CD14-positive monocyte (primary cell): ENCODE measurements at regions not wholly inside any gene's neighbourhood (a gene's known extent, or its start where the extent isn't known, plus 50 kb on each side); places are given as distances from the start of the nearest gene placed in this dataset.

Experiments used
- DNase-seq, 3 donors: peaks; one replicate each; pipeline ENCODE4 v3.0.0-alpha.2; 2011 to 2022
- H2AFZ ChIP-seq: 2 replicates; pipeline ENCODE4 v1.6.0; 2012; ENCODE audit warnings: mild to moderate bottlenecking, low read depth, low read length, inconsistent platforms; ENCODE audit not compliant: insufficient read depth, poor library complexity, severe bottlenecking
- H3K27ac ChIP-seq, 2 donors: 1 replicate in 1 of 2; 2 replicates in 1 of 2; pipeline ENCODE4 v1.5.1; 2012 to 2013; ENCODE audit warnings: low read length in 2 of 2, control low read depth in 1 of 2, inconsistent platforms in 1 of 2, low read depth in 1 of 2, mild to moderate bottlenecking in 1 of 2
- H3K27me3 ChIP-seq, 2 donors: one replicate each; pipeline versions ENCODE4 v1.6.0 to v1.6.1; 2011 to 2013; ENCODE audit warnings: low read length in 2 of 2; ENCODE audit not compliant: control insufficient read depth in 2 of 2, insufficient read depth in 2 of 2
- H3K36me3 ChIP-seq, 2 donors: replicated peaks in 1 of 2; 1 replicate in 1 of 2; 2 replicates in 1 of 2; pipeline versions ENCODE4 v1.5.1 to v1.6.1; 2012 to 2013; ENCODE audit warnings: low read length in 2 of 2, control low read depth in 1 of 2, inconsistent platforms in 1 of 2, mild to moderate bottlenecking in 1 of 2; ENCODE audit not compliant: insufficient read depth in 2 of 2, control insufficient read depth in 1 of 2
- H3K4me1 ChIP-seq, 2 donors: 1 replicate in 1 of 2; 2 replicates in 1 of 2; pipeline versions ENCODE4 v1.5.1 to v1.6.1; 2012 to 2013; ENCODE audit warnings: low read length in 2 of 2, control low read depth in 1 of 2, inconsistent platforms in 1 of 2, mild to moderate bottlenecking in 1 of 2, moderate library complexity in 1 of 2; ENCODE audit not compliant: insufficient read depth in 2 of 2, control insufficient read depth in 1 of 2
- H3K4me2 ChIP-seq: replicated peaks from 2 replicates; pipeline ENCODE3; 2012; ENCODE audit warnings: low read length, moderate library complexity, mild to moderate bottlenecking; ENCODE audit not compliant: poor library complexity, severe bottlenecking; ENCODE audit errors: extremely low read depth
- H3K4me3 ChIP-seq, 3 experiments: fragments of 200-600 bp in 1 of 3; sonication (generic) in 1 of 3; replicated peaks in 1 of 3; 1 replicate in 2 of 3; 2 replicates in 1 of 3; pipeline ENCODE4 v1.5.1; 2011 to 2013; ENCODE audit warnings: low read length in 3 of 3, mild to moderate bottlenecking in 3 of 3, control low read depth in 2 of 3, low read depth in 2 of 3, inconsistent platforms in 1 of 3, moderate library complexity in 1 of 3
- H3K79me2 ChIP-seq: 2 replicates; pipeline ENCODE4 v1.6.0; 2012; ENCODE audit warnings: mild to moderate bottlenecking, control low read depth, inconsistent platforms, low read length, moderate library complexity; ENCODE audit not compliant: insufficient read depth
- H3K9ac ChIP-seq: 2 replicates; pipeline ENCODE4 v1.6.0; 2017; ENCODE audit warnings: low read length, mild to moderate bottlenecking; ENCODE audit not compliant: insufficient read depth, poor library complexity, severe bottlenecking
- H3K9me3 ChIP-seq, 2 donors: replicated peaks in 1 of 2; 1 replicate in 1 of 2; 2 replicates in 1 of 2; pipeline versions ENCODE4 v1.5.1 to v1.6.1; 2012 to 2013; ENCODE audit warnings: low read length in 2 of 2, control low read depth in 1 of 2; ENCODE audit not compliant: control insufficient read depth in 1 of 2, insufficient read depth in 1 of 2
- H4K20me1 ChIP-seq: 2 replicates; pipeline ENCODE4 v1.6.0; 2012; ENCODE audit warnings: mild to moderate bottlenecking, low read length, control low read depth, moderate library complexity; ENCODE audit not compliant: insufficient read depth
- H3K27ac Mint-ChIP-seq, 7 donors: one replicate each; pipeline ENCODE4 v1.8.0; 2020; ENCODE audit warnings: mild to moderate bottlenecking in 7 of 7, mixed read lengths in 7 of 7, moderate library complexity in 6 of 7, inconsistent platforms in 2 of 7
- H3K27me3 Mint-ChIP-seq, 3 donors: one replicate each; pipeline ENCODE4 v1.8.0; 2021 to 2022; ENCODE audit warnings: low read depth in 3 of 3, mild to moderate bottlenecking in 3 of 3, mixed read lengths in 3 of 3, moderate library complexity in 3 of 3, inconsistent platforms in 1 of 3
- H3K36me3 Mint-ChIP-seq, 2 donors: one replicate each; pipeline ENCODE4 v1.8.0; 2020; ENCODE audit warnings: mixed read lengths in 2 of 2, inconsistent platforms in 1 of 2, mild to moderate bottlenecking in 1 of 2
- H3K4me1 Mint-ChIP-seq: one replicate; pipeline ENCODE4 v1.8.0; 2020; ENCODE audit warnings: mild to moderate bottlenecking, mixed read lengths
- H3K4me3 Mint-ChIP-seq, 2 donors: one replicate each; pipeline ENCODE4 v1.8.0; 2020; ENCODE audit warnings: mild to moderate bottlenecking in 2 of 2, mixed read lengths in 2 of 2, moderate library complexity in 1 of 2
- H3K9me3 Mint-ChIP-seq, 7 donors: one replicate each; pipeline ENCODE4 v1.8.0; 2020 to 2022; ENCODE audit warnings: mixed read lengths in 7 of 7, mild to moderate bottlenecking in 6 of 7, moderate library complexity in 6 of 7, inconsistent platforms in 2 of 7
- CTCF ChIP-seq: fragments of 200-600 bp; IDR thresholded peaks from one replicate; pipeline ENCODE4 v1.8.0; 2022; ENCODE audit warnings: antibody characterized with exemption, mild to moderate bottlenecking
- WGBS: methylation state at CpG from one replicate; pipeline ENCODE4 v1.1.5; 2013; ENCODE audit warnings: missing lambda C conversion rate; ENCODE audit not compliant: insufficient coverage; 5-methylcytosine and 5-hydroxymethylcytosine counted together
- intact Hi-C, 2 donors: fragments of 100-400 bp; cut with micrococcal nuclease; formaldehyde crosslinking; loops; one replicate each; pipeline versions ENCODE4 v1.15.0 to v1.15.1; 2023

GRCh38 chr5:6081727-6082210, 296.6 kb downstream of the MED10 start:
- Mint-ChIP-seq H3K4me1 (no peaks in the 10 kb centered on the region), H3K27me3 (no peaks in the 10 kb centered on the region), H3K9me3 (peaks cover 2 to 14% (median 6%) of the 10 kb centered on the region in 7 donors), H3K4me3 (no peak overlapping the region), H3K27ac (no peak overlapping the region), H3K36me3 (no peaks in the 10 kb centered on the region)
- TF ChIP-seq CTCF, result no peak
- H2AFZ ChIP-seq, result no peak overlapping the region
- H3K9me3 ChIP-seq, result no peaks in the 10 kb centered on the region
- no peak for DNase-seq
- H3K4me3 ChIP-seq, result no peak overlapping the region
- no peaks in the 10 kb centered on the region for H3K36me3 ChIP-seq
- H3K27ac ChIP-seq, result no peak overlapping the region
- H3K79me2 ChIP-seq, result no peaks in the 10 kb centered on the region
- no peaks in the 10 kb centered on the region for H3K27me3 ChIP-seq
- H3K4me1 ChIP-seq, result no peaks in the 10 kb centered on the region
- WGBS, result no CpG with 5 or more reads among the region's 4 CpGs
- intact Hi-C loops, result no loop called here
- no peak overlapping the region for H3K4me2 ChIP-seq
- no peaks in the 10 kb centered on the region for H4K20me1 ChIP-seq
- H3K9ac ChIP-seq, result no peak overlapping the region

- Histone ChIP-seq H3K79me2 (no peaks in the 10 kb centered on the region), H3K9ac (no peak overlapping the region), H3K4me3 (no peak overlapping the region), H2AFZ (no peak overlapping the region), H3K9me3 (no peaks in the 10 kb centered on the region), H4K20me1 (no peaks in the 10 kb centered on the region), H3K27ac (no peak overlapping the region), H3K4me1 (no peaks in the 10 kb centered on the region), H3K4me2 (no peak overlapping the region), H3K36me3 (no peaks in the 10 kb centered on the region), H3K27me3 (no peaks in the 10 kb centered on the region)
- no peaks in the 10 kb centered on the region for H3K27me3 Mint-ChIP-seq
- intact Hi-C loops, result no loop called here
- DNase-seq, result no peak
- whole genome bisulfite sequencing, result 94% methylated on average over 9 of the region's 10 CpGs
- no peaks in the 10 kb centered on the region for H3K4me1 Mint-ChIP-seq
- peaks cover 2 to 14% (median 6%) of the 10 kb centered on the region in 7 donors for H3K9me3 Mint-ChIP-seq
- H3K36me3 Mint-ChIP-seq, result no peaks in the 10 kb centered on the region
- H3K27ac Mint-ChIP-seq, result no peak overlapping the region
- no peak overlapping the region for H3K4me3 Mint-ChIP-seq
- no peak for TF ChIP-seq CTCF
These were observed 297.2 kb downstream of the MED10 start for GRCh38 chr5:6080930-6081726.
